ENCODE measurements at regions not wholly inside any gene's neighbourhood (a gene's known extent, or its start where the extent isn't known, plus 50 kb on each side); places are given as distances from the start of the nearest gene placed in this dataset.

- TF ChIP-seq KLF16 (CRISPR knock-in tag; IDR thresholded peaks at IDR 0.05) (no peak), RXRA (CRISPR knock-in tag; IDR thresholded peaks at IDR 0.05) (no peak), FOXA1 (IDR thresholded peaks at IDR 0.05) (no peak), FOXA1 (CRISPR knock-in tag; IDR thresholded peaks at IDR 0.05) (no peak), CBX5 (CRISPR knock-in tag; IDR thresholded peaks at IDR 0.05; ENCODE audit: borderline replicate concordance) (no peak), YY1 (IDR thresholded peaks at IDR 0.05; ENCODE audit: insufficient read depth, insufficient replicate concordance, low read depth, low read length) (no peak), ELK4 (CRISPR knock-in tag; IDR thresholded peaks at IDR 0.05; ENCODE audit: borderline replicate concordance) (no peak)
- TF ChIP-seq, protein P1, sequence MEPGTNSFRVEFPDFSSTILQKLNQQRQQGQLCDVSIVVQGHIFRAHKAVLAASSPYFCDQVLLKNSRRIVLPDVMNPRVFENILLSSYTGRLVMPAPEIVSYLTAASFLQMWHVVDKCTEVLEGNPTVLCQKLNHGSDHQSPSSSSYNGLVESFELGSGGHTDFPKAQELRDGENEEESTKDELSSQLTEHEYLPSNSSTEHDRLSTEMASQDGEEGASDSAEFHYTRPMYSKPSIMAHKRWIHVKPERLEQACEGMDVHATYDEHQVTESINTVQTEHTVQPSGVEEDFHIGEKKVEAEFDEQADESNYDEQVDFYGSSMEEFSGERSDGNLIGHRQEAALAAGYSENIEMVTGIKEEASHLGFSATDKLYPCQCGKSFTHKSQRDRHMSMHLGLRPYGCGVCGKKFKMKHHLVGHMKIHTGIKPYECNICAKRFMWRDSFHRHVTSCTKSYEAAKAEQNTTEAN (CRISPR knock-in tag; conservative IDR thresholded peaks at IDR 0.05) = no peak
Observed at GRCh38 chr10:57867241-57867640, 400.5 kb downstream of the IPMK start.

Data from HepG2 (cell line).